Stomach (tissue), 8 donors: ENCODE measurements at regions not wholly inside any gene's neighbourhood (a gene's known extent, or its start where the extent isn't known, plus 50 kb on each side); places are given as distances from the start of the nearest gene placed in this dataset.

Source experiments
- DNase-seq, 2 donors: peaks; one replicate each; pipeline versions ENCODE4 v3.0.0 to v3.0.0-alpha.2; 2013 to 2019
- H3K27ac ChIP-seq, 5 donors: fragments of 200-600 bp in 4 of 5; sonication (generic) in 4 of 5; one replicate each; pipeline ENCODE4 v1.5.1; 2013 to 2019; ENCODE audit warnings: mild to moderate bottlenecking in 1 of 5, moderate library complexity in 1 of 5
- H3K27me3 ChIP-seq, 3 donors: fragments of 200-600 bp; sonication (generic); one replicate each; pipeline ENCODE4 v1.5.1; 2017 to 2019; ENCODE audit warnings: mixed run types in 1 of 3
- H3K36me3 ChIP-seq, 4 donors: fragments of 200-600 bp; sonication (generic); 1 replicate in 3 of 4; 2 replicates in 1 of 4; pipeline ENCODE4 v1.5.1; 2016 to 2019
- H3K4me1 ChIP-seq, 4 donors: fragments of 200-600 bp; sonication (generic); one replicate each; pipeline ENCODE4 v1.5.1; 2016 to 2019
- H3K4me3 ChIP-seq, 4 donors: fragments of 200-600 bp; sonication (generic) in 3 of 4; one replicate each; pipeline ENCODE4 v1.5.1; 2016 to 2019; ENCODE audit warnings: mild to moderate bottlenecking in 1 of 4
- H3K9me3 ChIP-seq, 4 donors: fragments of 200-600 bp; sonication (generic); one replicate each; pipeline ENCODE4 v1.5.1; 2016 to 2019
- CTCF ChIP-seq, 7 experiments: fragments of 450-650 bp in 4 of 7; fragments of 200-600 bp in 3 of 7; sonication (generic) in 3 of 7; IDR thresholded peaks; one replicate each; pipeline ENCODE4 v1.5.1; 2016 to 2019; ENCODE audit warnings: antibody characterized with exemption in 7 of 7, control low read depth in 2 of 7, mild to moderate bottlenecking in 1 of 7
- EP300 ChIP-seq: sonication (generic); formaldehyde crosslinking; IDR thresholded peaks from one replicate; pipeline ENCODE4 v1.6.1; 2017; ENCODE audit warnings: antibody characterized with exemption
- POLR2A ChIP-seq, 4 donors: fragments of 450-650 bp; IDR thresholded peaks; one replicate each; pipeline ENCODE4 v1.6.1; 2016; ENCODE audit warnings: antibody characterized with exemption in 4 of 4, control low read depth in 2 of 4, mild to moderate bottlenecking in 1 of 4, moderate library complexity in 1 of 4
- POLR2AphosphoS5 ChIP-seq, 3 donors: sonication (generic); formaldehyde crosslinking; IDR thresholded peaks; one replicate each; pipeline ENCODE4 v1.6.1; 2016; ENCODE audit warnings: antibody characterized with exemption in 3 of 3
- WGBS, 5 donors: extraction: QIAGEN DNeasy Blood & Tissue Kit in 3 of 5; methylation state at CpG; one replicate each; pipeline versions ENCODE4 v1.1.5 to v1.1.7; 2013 to 2018; 5-methylcytosine and 5-hydroxymethylcytosine counted together
- intact Hi-C: fragments of 100-400 bp; cut with DNase I; formaldehyde crosslinking; loops from one replicate; pipeline ENCODE4 v1.15.1; 2023; ENCODE audit warnings: low total_unique reads
- donor health status: healthy with polysubstance abuse.
- donor health status: Bipolar disorder and iron deficiency.
- donor health status: healthy.

DNA sequence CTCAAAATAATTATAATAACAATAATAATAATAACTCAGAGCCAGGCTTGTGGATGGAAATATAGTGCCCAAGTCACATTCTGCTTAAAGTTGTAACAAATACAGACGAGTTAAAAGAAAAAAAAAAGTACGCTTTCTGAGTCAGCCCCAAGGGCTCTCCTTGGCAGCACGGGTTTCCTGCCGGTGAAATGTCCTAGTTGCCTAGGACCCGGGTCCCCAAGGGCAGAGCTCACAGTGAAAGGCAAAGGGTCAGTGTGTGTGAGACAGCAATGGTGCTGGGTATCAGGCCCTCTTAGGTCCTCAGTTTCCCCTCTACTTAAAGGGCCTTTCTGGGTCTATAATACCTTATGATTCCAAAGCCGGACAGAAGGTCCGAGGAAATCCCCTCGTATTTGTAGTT is 96.3 kb upstream of the CLMN start:
- no peak for TF ChIP-seq POLR2A (IDR thresholded peaks at IDR 0.05)
- no peak for TF ChIP-seq EP300
- no peak for TF ChIP-seq CTCF (IDR thresholded peaks at IDR 0.05)
- TF ChIP-seq POLR2AphosphoS5 (IDR thresholded peaks at IDR 0.05): no peak
- DNase-seq: no peak
- 88 to 96% (median 92%) methylated on average over 8 of the region's 8 CpGs for WGBS, 5 donors
- Histone ChIP-seq H3K4me1 (no peaks in the 10 kb centered on the region), H3K27me3 (no peaks in the 10 kb centered on the region), H3K27ac (no peak overlapping the region), H3K4me3 (no peak overlapping the region), H3K36me3 (peaks cover 0 to 39% (median 37%) of the 10 kb centered on the region in 4 donors), H3K9me3 (no peaks in the 10 kb centered on the region)
- intact Hi-C loops: no loop called here

DNA sequence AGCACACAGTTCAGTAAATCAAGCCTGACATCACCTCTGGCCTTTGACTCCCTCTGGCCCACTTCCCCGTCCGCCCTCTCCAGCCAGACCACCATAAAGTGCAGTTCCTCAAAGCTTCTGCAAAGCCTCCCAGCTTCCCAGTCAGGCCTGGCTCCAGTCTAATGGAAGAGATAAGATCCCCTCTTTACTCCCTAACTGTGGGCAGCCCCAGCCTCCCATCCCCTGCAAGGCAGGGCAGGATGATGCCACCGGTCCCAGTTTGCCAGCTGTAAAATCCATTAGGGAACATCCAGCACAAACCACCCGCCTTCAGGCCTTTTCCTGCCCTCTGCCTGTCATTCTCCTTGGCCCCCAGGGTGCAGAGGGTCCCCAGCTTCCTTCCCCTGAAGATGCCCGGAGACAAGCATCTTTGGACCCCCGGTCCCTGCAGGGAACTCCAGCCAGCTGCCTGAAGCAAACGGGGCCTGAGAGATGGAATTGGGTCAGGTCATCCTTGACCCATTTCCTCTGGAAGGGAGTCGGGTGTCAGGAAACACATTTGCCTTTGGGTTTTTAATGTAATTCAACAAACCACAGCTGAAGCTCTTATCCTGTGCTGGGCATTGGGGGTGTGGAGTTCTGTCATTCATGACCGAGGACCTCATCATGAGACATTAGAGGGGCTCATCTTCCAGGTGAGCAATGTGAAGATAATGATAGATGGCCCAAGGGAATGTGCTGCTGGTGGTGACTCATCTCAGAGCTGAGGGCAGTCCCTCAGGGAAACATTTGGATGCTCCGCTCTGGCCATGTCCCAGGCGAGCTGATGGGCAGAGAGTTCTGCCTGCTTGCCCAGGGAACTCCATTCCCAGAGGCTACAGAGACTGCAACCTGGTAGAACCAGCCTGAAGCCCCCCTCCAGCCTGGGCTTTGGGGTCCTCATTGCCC is 93.8 kb upstream of the CLMN start:
- Histone ChIP-seq H3K36me3 (peaks cover 0 to 31% (median 25%) of the 10 kb centered on the region in 4 donors), H3K27ac (no peak overlapping the region), H3K27me3 (no peaks in the 10 kb centered on the region), H3K4me3 (no peak overlapping the region), H3K4me1 (peaks cover 0 to 12% (median 2%) of the 10 kb centered on the region in 4 donors), H3K9me3 (no peaks in the 10 kb centered on the region)
- WGBS, 5 donors: 82 to 88% (median 86%) methylated on average over 11 of the region's 11 CpGs
- intact Hi-C loops: no loop called here
- DNase-seq: no peak
- TF ChIP-seq POLR2AphosphoS5 (IDR thresholded peaks at IDR 0.05) (no peak), EP300 (no peak), CTCF (IDR thresholded peaks at IDR 0.05) (no peak), POLR2A (IDR thresholded peaks at IDR 0.05) (no peak)

DNA sequence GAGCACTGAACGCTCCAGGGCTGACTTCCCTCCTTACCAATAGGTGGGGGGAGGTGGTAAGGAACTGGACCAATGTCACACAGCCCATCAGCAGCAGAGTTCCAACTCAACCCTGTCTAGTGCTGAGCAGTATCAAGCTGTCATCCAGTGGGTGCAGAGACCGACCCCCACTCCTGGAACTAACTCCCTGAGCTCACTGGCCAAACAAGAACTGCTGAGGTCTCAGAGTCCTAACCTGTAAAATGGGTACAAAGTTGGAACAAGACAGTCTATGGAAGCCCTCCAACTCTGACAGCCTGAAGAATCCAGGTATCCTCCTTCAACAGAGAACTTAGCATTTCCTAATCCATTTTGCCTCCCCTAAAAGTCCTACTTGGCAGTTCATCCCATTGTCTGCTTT is 91.1 kb upstream of the CLMN start:
- 50 to 100% (median 67%) methylated on average over 2 of the region's 2 CpGs for WGBS, 5 donors
- no peak overlapping the region for H3K27ac ChIP-seq
- intact Hi-C loops: no loop called here

More for the DNA sequence above, 91.1 kb upstream of the CLMN start:
- DNase-seq: no peak
- TF ChIP-seq POLR2AphosphoS5 (IDR thresholded peaks at IDR 0.05) (no peak), EP300 (no peak), POLR2A (IDR thresholded peaks at IDR 0.05) (no peak), CTCF (IDR thresholded peaks at IDR 0.05) (no peak)
- Histone ChIP-seq H3K4me1 (peaks cover 0 to 12% (median 4%) of the 10 kb centered on the region in 4 donors), H3K36me3 (peaks cover 0 to 6% (median 1%) of the 10 kb centered on the region in 4 donors), H3K9me3 (no peaks in the 10 kb centered on the region), H3K27me3 (no peaks in the 10 kb centered on the region), H3K4me3 (no peak overlapping the region)
